Upper lobe of left lung (tissue), 6 donors: ENCODE measurements at regions not wholly inside any gene's neighbourhood (a gene's known extent, or its start where the extent isn't known, plus 50 kb on each side); places are given as distances from the start of the nearest gene placed in this dataset.

Experiments used
- ATAC-seq, 2 donors: fragments of 200-7000 bp; cut with Tn5 transposase; one replicate each; pipeline ENCODE4 v1.9.1; 2022; ENCODE audit warnings: mild to moderate bottlenecking in 2 of 2, moderate library complexity in 2 of 2; ENCODE audit not compliant: low FRiP score in 2 of 2
- DNase-seq, 2 donors: peaks; one replicate each; pipeline ENCODE4 v3.0.0-alpha.2; 2019 to 2020
- H3K27ac ChIP-seq, 4 donors: fragments of 200-600 bp; sonication (generic); one replicate each; pipeline ENCODE4 v1.5.1; 2016 to 2019
- H3K27me3 ChIP-seq, 4 donors: fragments of 200-600 bp; sonication (generic); one replicate each; pipeline ENCODE4 v1.5.1; 2017 to 2019
- H3K36me3 ChIP-seq, 4 donors: fragments of 200-600 bp; sonication (generic); one replicate each; pipeline ENCODE4 v1.5.1; 2016 to 2019
- H3K4me1 ChIP-seq, 4 donors: fragments of 200-600 bp; sonication (generic); one replicate each; pipeline ENCODE4 v1.5.1; 2018 to 2019
- H3K4me3 ChIP-seq, 4 donors: fragments of 200-600 bp; sonication (generic); one replicate each; pipeline ENCODE4 v1.5.1; 2017 to 2019; ENCODE audit warnings: mild to moderate bottlenecking in 2 of 4, moderate library complexity in 1 of 4
- H3K9me3 ChIP-seq, 4 donors: fragments of 200-600 bp; sonication (generic); one replicate each; pipeline ENCODE4 v1.5.1; 2018 to 2019
- EP300 ChIP-seq, 4 donors: sonication (generic); formaldehyde crosslinking; IDR thresholded peaks; one replicate each; pipeline ENCODE4 v1.5.1; 2017; ENCODE audit warnings: antibody characterized with exemption in 4 of 4, control low read depth in 2 of 4
- POLR2A ChIP-seq, 4 donors: fragments of 450-650 bp; IDR thresholded peaks; one replicate each; pipeline ENCODE4 v1.5.1; 2016 to 2017; ENCODE audit warnings: antibody characterized with exemption in 4 of 4, mild to moderate bottlenecking in 2 of 4
- POLR2AphosphoS5 ChIP-seq, 2 donors: sonication (generic); formaldehyde crosslinking; IDR thresholded peaks; one replicate each; pipeline ENCODE4 v1.5.1; 2017; ENCODE audit warnings: antibody characterized with exemption in 2 of 2
- WGBS, 2 donors: methylation state at CpG; one replicate each; pipeline ENCODE4 v1.1.5; 2017 to 2018; 5-methylcytosine and 5-hydroxymethylcytosine counted together
- TF ChIP-seq, protein P1 (sequence below), 6 experiments: fragments of 450-650 bp in 4 of 6; fragments of 200-600 bp in 2 of 6; sonication (generic) in 2 of 6; IDR thresholded peaks; one replicate each; pipeline ENCODE4 v1.5.1; 2016 to 2019; ENCODE audit warnings: antibody characterized with exemption in 6 of 6
- donor health status: DM: no; HTN: no; CAD: no; lungs with moderate emphysema.
- donor health status: DM: no; HTN: yes; CAD: no; lungs with severe emphysema.

DNA sequence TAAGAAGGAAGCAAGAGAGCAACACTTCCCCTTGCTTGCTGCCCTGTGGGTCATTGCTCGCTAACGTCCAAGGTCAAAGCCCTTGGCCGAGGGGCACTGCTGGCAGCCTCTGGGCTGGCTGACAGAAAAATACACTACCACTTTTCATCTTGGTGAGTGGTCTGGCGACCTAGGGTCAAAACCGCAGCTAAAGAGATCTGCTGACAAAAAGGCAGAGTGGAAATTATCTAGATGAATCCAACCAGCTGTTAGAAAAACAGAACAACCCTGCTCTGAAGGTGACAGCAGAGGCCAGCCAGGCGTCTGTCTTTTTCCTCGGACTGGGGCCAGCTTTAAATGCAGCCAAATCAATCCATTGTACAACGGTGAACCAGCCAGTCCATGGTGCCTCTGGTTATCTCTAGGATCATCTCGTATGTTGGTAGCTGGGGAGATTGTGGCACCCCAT is 92.6 kb downstream of the CD8B2 start:
- DNase-seq: peak in 1 of 2 donors; percentile 20
- Histone ChIP-seq H3K27me3 (peaks cover 0 to 1% (median 0%) of the 10 kb centered on the region in 4 donors), H3K9me3 (no peaks in the 10 kb centered on the region), H3K36me3 (no peaks in the 10 kb centered on the region), H3K4me3 (no peak overlapping the region), H3K27ac (no peak overlapping the region), H3K4me1 (peaks cover 0 to 11% (median 7%) of the 10 kb centered on the region in 4 donors)
- no peak for ATAC-seq
- TF ChIP-seq, protein P1, sequence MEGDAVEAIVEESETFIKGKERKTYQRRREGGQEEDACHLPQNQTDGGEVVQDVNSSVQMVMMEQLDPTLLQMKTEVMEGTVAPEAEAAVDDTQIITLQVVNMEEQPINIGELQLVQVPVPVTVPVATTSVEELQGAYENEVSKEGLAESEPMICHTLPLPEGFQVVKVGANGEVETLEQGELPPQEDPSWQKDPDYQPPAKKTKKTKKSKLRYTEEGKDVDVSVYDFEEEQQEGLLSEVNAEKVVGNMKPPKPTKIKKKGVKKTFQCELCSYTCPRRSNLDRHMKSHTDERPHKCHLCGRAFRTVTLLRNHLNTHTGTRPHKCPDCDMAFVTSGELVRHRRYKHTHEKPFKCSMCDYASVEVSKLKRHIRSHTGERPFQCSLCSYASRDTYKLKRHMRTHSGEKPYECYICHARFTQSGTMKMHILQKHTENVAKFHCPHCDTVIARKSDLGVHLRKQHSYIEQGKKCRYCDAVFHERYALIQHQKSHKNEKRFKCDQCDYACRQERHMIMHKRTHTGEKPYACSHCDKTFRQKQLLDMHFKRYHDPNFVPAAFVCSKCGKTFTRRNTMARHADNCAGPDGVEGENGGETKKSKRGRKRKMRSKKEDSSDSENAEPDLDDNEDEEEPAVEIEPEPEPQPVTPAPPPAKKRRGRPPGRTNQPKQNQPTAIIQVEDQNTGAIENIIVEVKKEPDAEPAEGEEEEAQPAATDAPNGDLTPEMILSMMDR (IDR thresholded peaks at IDR 0.05): no peak
- 25 to 40% methylated on average over 7 to 9 of the region's 9 CpGs for WGBS, 2 donors

- TF ChIP-seq, protein P1 (IDR thresholded peaks at IDR 0.05): no peak
- TF ChIP-seq EP300 (IDR thresholded peaks at IDR 0.05) (no peak), POLR2AphosphoS5 (IDR thresholded peaks at IDR 0.05) (no peak), POLR2A (IDR thresholded peaks at IDR 0.05) (no peak)
- 80 to 83% methylated on average over 4 to 5 of the region's 5 CpGs for WGBS, 2 donors
These were observed 93.1 kb downstream of the CD8B2 start for GRCh38 chr2:106580241-106580640.

DNA sequence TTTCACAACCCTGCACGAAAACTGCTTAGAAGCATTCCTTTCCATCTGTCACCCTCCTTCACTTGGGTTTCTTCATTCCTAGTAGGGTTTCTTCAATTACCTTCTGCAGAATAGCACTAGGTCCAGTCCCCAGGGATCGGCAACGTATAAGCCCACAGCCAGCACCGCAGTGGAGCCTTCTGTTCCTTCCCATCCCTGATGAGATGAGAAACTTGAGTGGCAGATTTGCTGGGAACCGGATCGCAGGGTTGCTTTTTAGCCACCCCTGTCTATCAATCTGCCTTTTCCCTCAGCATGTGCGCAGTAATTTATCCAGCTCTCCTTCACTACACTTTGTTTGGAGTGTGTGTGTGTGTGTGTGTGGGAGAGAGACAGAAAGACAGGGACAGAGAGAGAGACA is 94.2 kb downstream of the CD8B2 start:
- Histone ChIP-seq H3K27me3 (peaks cover 0 to 1% (median 0%) of the 10 kb centered on the region in 4 donors), H3K4me1 (peaks cover 0 to 11% (median 7%) of the 10 kb centered on the region in 4 donors), H3K4me3 (no peak overlapping the region), H3K9me3 (no peaks in the 10 kb centered on the region), H3K36me3 (no peaks in the 10 kb centered on the region), H3K27ac (no peak overlapping the region)
- no peak for ATAC-seq
- no peak for DNase-seq
- 83 to 92% methylated on average over 7 of the region's 7 CpGs for WGBS, 2 donors
- TF ChIP-seq POLR2A (IDR thresholded peaks at IDR 0.05) (no peak), EP300 (IDR thresholded peaks at IDR 0.05) (no peak), POLR2AphosphoS5 (IDR thresholded peaks at IDR 0.05) (no peak)
- TF ChIP-seq, protein P1 (IDR thresholded peaks at IDR 0.05): no peak

More at GRCh38 chr2:106580241-106580640, 93.1 kb downstream of the CD8B2 start:
- no peak overlapping the region for H3K4me3 ChIP-seq
- H3K36me3 ChIP-seq: no peaks in the 10 kb centered on the region
- H3K4me1 ChIP-seq: peaks cover 0 to 11% (median 7%) of the 10 kb centered on the region in 4 donors
- DNase-seq (no peak), ATAC-seq (no peak)
- H3K9me3 ChIP-seq: no peaks in the 10 kb centered on the region
- H3K27ac ChIP-seq: no peak overlapping the region
- peaks cover 0 to 1% (median 0%) of the 10 kb centered on the region in 4 donors for H3K27me3 ChIP-seq

- 21 to 30% methylated on average over 3 of the region's 3 CpGs for WGBS, 2 donors
- Histone ChIP-seq H3K4me3 (peak overlapping the region in 3 of 4 donors; percentile 13 to 41 (median 31)), H3K4me1 (peaks cover 0 to 11% (median 7%) of the 10 kb centered on the region in 4 donors), H3K27me3 (peaks cover 0 to 1% (median 0%) of the 10 kb centered on the region in 4 donors), H3K9me3 (no peaks in the 10 kb centered on the region), H3K27ac (no peak overlapping the region), H3K36me3 (no peaks in the 10 kb centered on the region)
- no peak for ATAC-seq
- TF ChIP-seq EP300 (IDR thresholded peaks at IDR 0.05) (no peak), POLR2A (IDR thresholded peaks at IDR 0.05) (no peak)
- no peak for DNase-seq
These were observed 94.6 kb downstream of the CD8B2 start for GRCh38 chr2:106581755-106582147.

DNA sequence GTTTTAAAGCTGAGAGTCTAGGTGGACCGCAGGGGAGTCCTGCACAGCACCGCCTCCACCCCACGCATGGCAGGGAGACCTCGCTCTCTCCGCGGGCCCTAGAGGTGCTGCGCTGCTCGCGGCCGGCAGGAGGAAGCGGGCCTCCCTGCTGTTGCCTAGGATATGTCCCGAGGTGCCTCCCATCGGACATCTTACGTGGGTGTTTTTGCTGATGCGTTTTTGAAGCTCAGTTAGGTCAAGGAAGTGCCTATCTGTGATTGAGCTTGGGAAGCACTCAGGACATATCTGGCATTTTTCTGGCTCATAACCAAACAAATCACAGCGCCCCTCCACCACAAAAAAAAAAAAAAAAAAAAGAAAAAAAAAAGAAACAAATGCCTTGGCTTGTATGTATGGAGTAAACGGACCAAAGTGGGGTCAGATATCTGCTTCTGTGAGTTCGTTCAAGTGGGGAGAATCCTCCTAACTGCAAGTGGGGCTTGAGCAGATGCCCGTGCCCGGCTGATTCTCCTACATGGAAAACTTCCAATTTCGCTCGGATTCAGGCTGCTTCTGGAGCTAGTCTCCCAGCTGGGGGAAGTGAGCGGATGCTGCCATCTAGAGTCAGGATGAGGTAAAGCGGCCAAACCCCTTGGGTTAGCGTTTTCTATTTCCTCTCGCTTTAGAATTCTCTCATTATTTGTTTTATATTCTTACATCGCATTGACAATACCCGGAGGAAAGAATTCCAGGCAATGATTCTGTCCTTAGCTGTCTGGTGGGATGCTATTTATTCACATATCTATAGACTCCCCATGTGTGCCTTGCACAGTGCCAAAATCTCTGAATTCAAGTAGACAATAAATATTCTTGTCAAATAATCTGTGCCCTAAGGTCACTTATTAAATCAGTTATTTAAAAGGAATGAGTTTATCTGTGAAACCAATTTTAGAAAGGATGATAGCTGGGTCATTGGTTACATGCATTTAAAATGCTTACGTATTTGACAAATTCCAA is 95.3 kb downstream of the CD8B2 start:
- peak; percentile 81 to 94 for ATAC-seq
- Histone ChIP-seq H3K36me3 (no peaks in the 10 kb centered on the region), H3K4me1 (peaks cover 0 to 11% (median 7%) of the 10 kb centered on the region in 4 donors), H3K9me3 (no peaks in the 10 kb centered on the region), H3K4me3 (peak overlapping the region in 3 of 4 donors; percentile 13 to 41 (median 31)), H3K27ac (no peak overlapping the region), H3K27me3 (peaks cover 0 to 1% (median 0%) of the 10 kb centered on the region in 4 donors)
- TF ChIP-seq, protein P1 (IDR thresholded peaks at IDR 0.05): peak; percentile 48 to 75 (median 62)
- TF ChIP-seq POLR2AphosphoS5 (IDR thresholded peaks at IDR 0.05): no peak
- WGBS, 2 donors: 4 to 5% methylated on average over 28 to 29 of the region's 29 CpGs
- DNase-seq: peak; percentile 69 to 87
